ENCODE measurements at regions not wholly inside any gene's neighbourhood (a gene's known extent, or its start where the extent isn't known, plus 50 kb on each side); places are given as distances from the start of the nearest gene placed in this dataset.
"Not testable (repeated sequence)": the region's sequence is repeated elsewhere in the genome, so short reads cannot be mapped to it uniquely, and the experiment has no call there.

DNA sequence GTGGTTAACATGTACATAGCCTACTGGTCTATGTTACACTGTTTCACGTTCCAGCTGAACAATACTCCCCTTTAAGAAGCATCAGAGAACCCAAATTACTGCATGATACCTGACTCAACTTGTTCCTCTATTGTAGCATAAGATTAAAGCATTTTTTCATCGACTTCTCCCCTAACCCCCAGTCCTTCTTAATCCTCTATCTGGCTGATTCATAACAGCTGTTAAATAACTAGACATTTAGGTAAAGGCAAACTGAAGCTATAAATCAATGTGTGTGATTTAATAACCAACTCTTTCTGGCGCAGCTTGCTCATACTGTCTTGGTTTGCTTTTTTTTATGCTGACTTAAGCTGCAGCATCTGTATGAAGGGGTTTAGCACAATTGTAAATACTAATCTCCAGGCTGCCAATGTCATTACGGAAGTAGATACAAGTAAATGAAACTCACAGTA, 94.2 kb upstream of the MTAP start:
- DNase-seq = no peak

DNA sequence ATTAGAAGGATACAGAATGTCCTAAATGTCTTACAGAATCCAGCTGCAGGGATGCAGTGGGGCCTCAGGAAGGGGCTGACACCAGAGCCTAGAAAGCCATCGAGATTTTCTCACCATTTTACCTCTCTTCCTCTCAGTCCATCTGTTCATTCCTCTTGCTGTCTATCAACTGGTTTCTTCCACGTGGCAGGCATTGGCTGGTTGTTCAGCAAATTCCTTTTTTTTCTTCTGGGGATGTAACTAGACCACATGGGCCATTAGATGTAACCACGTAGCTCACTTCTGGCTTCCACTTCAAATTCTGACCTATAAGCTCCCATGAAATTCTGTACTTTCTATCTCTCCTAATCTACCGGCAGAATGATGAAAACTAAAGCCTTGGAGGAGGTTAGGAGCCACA, 93.6 kb upstream of the MTAP start:
- DNase-seq = no peak

DNA sequence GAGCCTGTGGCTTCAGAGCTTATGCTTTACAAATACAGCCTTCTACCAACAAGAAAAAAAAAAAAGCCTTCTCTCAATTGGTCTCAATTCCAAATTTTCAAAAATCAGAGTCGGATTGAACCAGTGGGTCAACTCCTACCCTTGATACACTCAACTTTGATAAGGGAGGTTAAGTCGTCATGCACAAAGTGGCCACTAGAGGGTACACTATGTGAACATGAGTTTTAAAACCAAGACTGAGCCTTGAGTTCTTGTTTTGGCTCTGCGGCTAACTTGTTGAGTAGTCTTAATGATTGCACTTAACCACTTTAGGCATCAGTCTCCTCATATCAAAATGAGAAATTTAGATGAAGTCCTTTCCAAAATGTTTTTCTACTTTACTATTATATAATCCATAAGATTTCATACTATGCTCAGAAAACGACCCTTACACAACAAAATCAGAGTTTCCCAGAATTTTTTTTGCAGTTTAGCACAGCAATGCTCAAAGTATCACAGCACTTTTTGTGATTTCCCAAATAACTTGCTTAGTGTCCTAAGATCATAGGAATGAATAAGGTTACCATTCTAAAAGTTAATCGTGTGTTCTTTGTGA, 92.9 kb upstream of the MTAP start:
- DNase-seq = peak; percentile 42

DNA sequence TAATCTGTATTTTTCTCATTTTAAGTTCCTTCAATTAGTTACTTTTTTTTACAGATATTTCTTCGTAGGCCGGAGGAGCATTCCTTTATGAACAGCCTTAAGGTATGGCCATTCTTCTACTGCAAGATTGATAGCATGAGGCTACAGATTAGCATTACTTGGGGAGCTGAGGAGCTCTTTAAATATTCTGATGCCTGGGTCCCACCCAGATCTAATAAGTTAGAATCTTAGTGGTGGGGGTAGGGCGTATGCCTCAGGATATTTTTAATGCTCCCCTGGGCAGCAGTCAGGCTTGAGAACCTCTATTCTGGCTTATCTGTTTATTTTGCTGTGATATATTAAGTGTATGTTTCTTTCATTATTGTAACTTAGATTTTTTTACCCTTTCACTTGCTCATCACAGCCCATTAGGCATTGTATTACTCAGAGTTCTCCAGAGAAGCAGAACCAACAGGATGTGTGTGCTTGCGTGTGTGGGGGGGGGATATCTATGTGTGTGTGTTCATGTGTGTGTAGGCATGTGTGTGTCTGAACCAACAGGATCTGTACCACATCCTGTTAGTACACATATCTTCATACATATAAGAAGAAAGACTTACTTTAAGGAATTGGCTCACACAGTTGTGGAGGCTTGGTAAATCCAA, 91.8 kb upstream of the MTAP start:
- no peak for DNase-seq

DNA sequence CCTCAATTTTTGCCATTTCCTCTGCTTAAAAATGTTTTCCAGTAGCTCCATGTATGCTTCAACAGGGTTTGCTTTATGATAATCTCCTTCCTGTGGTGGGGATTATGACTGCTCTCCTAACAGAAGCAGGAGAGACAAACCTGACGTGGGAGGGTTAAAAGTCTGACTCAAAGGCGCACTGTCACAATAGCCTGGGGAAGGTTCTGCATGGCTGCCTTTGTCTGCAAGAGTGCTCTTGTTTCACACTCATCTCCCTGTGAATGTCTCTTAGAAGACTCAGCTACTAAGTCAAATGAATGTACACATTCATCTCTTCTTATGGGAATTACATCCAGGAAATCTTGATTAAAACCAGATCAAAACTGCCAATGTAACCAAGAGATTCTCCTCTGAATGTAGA, 90.9 kb upstream of the MTAP start:
- no peak for DNase-seq

DNA sequence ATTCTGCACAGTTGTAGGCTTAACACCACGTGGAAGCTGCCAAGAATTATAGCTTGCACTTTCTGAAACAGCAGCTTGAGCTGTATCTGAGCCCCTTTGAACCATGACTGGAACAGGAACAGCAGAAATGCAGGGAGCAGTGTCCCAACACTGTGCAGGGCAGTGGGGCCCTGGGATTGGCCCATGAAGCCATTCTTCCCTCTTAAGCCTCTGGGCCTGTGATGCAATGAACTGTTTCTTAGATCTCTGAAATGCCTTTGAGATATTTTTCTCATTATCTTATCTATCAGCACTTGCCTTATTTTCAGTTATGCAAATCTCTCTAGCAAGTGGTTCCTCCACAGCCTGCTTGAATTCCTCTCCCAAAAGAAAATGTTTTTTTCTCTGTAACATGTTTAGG, 87.0 kb upstream of the MTAP start:
- DNase-seq = no peak

DNA sequence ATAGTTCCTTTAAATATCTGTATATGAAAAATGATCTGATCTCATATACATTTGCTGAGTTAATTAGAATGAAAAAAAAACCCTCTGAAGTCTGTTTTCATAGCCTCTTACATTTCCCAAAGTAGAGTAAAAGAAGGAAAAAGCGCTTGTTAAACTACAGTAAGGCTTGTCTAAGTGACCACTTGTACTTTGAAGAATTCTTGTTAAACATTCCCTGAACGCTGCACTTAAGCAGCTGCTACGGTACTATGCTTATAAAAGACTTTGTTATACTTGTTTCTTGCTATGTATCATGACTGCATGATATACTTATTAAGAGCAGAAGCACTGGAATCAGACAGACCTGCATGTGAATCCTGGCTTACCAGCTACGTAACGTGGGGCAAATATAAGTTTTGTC, 81.7 kb upstream of the MTAP start:
- no peak for DNase-seq

DNA sequence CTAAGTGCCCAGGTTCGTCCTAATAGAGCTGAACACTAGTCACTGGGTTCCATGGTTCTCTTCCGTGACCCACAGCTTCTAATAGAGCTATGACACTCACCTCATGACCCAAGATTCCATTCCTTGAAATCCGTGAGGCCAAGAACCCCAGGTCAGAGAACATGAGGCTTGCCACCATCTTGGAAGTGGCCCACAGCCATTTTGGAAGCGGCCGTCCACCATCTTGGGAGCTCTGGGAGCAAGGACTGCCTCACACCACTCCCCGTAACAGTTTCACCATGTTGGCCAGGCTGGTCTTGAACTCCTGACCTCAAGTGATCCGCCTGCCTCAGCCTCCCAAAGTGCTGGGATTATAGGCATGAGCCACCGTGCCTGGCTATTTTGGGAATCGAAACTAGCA, 75.0 kb upstream of the MTAP start:
- not testable (repeated sequence) for DNase-seq

DNA sequence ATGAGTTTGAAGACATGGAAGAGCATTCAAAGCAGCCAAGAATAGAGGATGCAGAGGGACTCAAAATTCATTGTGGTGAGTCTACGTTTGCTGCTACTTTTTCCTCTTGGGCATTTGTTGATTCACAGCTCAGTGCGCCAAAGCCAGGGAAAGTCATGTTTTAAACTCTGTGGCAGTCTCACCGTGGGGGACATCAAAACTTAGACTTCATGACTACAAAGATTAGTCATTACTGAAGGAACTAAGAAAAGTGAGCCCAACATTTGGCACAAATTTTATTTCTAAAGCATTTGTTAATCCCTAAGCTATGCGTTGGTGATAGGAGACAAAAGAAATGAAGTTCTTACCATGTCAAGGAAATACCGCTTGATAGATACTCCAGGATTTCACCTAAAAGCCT, 73.7 kb upstream of the MTAP start:
- DNase-seq = no peak

DNA sequence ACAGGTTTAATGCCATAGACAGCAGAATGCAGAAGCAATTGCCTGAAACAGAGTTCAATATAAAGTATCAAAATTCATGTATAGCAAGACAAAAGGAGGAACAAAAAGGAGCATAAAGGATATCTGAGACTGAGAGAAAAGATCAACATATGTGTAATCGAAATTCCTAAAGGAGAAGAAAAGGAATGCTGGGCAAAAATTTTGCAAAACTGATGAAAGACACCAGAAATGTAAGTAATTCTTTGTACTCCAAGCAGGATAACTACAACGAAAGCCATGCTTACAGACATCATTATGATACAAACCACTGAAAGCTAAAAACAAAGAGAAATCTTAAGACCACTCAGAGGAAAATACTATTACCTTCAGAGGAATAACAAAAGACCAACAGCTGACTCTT, 72.8 kb upstream of the MTAP start:
- no peak for DNase-seq

DNA sequence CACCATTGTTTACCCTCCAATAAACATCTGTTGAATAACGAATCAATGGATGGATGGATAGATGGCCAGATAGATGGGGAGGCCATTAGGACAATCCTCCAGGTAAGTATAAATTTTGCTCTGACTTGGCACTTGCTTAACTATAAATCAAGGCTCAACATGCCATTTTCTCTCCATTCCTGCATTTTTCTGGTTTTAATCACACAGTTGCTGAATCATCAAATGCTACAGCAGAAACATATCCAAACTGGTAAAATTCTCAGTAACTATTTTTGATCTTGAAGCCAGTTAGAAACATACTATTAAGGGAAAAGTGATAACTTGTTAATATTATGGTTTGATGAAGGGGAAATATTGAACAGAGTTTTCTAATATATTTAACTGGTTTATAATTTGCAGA, 71.5 kb upstream of the MTAP start:
- no peak for DNase-seq

DNA sequence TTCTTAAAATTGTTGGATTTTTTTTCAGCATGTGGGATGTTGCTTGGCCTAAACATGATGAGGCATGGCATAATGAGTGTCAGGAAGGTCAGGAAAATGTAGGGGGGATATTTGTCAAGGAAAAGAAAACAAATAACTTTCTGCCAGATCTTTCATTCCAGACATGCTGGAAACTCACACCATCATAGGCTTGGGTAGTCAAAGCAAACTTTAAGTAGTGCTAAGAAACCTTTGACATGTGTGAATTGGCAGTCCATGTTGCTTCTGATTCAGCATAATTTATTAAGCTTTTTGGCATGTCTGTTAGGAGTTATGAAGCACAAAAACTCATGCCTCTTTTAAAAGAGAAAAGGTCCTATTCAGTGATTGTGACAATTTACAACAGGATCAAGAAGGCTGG, 61.3 kb upstream of the MTAP start:
- no peak for DNase-seq

DNA sequence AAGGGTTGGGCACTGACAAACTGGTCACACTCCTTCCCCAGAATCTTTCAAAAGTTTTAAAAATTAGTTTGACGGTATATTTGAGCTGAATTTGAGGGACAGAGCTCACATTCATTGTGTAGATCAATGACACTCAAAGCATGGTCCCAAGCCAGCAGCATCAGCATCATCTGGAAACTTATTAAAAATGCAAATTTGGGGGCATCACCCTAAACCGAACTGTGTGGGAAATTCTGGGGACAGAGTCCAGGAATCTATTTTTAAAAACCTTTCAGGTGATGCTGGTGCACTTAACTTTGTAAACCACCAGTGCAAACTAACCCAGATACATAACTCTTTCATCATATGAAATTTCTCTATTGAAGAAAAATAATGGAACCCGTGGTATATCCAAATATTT, 58.1 kb upstream of the MTAP start:
- no peak for DNase-seq

DNA sequence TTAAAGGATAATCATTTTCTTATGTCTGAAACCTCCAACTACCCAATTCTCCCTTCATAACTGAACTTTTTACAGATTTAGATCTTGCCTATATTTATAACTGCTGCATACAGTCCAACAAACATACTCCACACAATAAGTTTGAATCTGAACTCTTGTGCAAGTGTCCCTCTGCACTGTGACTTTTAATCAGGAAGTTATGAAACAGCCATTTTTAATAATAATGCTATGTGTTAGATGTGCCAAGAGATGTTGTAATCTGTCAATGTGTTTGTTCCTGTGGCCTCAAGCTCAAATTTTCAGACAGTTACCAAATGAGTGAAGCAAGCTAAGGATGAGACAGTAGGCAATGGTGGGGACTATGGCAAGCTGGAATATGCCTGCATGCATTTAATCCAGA, 57.6 kb upstream of the MTAP start:
- no peak for DNase-seq

DNA sequence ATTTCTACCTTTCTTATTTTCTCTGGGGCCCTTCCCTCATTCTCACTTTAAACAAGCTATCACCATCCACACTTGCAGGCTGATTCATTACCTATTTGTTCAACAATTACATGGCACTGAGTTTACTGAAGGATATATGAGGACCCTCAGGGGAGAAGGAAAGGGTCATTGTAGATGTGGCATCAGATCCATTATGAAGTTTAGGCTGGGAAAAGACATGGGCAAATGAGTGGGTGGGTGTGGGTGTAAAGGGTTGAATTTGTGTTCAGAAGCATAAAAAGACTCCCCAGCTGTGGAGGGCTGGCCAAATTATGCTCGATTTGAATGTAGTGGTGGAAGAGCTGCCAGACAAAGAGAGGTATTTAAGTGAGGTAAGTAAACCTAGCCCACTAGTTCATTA, 55.9 kb upstream of the MTAP start:
- no peak for DNase-seq

DNA sequence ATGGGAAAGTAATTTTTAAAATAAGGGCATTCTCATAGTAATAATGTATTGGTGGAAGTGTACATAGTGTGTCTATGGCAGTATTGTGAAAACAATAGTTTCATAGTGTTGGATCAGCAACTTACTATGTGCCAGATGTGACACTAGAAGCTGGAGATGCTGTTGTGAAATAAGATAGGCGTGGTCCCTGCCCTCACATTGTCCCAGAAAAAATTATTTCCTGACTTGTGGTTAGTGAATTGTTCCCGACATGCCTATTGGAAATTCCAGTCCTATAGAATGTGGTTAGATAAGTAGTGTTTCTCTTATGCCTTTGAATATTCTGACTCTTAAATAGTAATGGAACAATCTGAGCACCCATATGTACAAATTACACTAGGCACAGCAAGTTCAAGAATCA, 55.3 kb upstream of the MTAP start:
- no peak for DNase-seq

DNA sequence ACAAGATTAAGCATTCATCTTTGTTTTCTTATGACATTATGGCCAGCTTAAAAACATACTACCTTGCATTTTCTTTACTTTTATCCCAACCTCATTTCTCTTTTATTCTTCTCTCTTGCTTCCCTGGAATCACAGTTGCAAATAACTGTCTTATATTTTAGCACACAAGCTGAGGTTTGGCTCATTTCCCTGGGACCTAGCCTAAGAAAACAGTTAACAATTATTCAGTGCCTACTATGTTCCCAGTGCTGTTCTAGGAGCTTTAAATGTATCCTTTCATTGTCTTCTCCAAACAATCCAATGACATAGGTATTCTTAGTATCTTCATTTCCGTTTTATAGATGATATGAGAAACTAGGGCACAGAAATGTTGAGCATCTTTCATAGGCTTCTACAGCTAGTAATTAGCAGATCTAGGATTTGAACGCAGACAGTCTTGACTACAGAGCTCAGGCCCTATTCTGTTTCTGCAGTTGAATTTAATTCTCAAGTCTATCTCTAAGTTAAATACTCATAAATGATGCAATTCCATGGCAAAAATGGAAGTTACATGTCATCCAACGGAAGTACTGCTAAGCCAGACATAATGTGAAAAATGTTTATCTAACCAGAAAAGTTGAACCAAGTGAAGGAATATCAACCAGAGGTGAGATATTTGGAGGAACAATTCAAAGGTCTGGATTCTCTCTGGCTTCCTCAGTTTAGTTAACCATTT, 52.3 kb upstream of the MTAP start:
- DNase-seq = no peak

DNA sequence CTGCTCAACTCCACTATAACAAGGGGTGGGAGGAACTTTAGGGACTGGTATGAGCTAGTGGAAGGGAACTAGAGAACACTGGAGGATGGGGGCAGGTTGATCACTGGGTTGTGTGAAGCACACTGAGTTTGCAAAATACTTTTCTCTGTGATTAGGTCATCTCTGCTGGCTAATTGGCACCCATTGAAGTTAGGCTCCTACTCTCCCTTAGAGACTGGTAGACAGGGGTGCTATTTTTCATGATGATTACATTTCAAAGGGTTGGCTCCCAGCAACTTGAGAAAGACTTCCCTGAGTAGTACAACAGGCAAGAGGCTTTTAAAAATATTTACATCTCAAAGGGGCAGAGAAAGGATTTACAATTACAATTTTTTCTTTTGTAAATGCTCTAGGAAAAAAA, 50.4 kb upstream of the MTAP start:
- no peak for DNase-seq

Data from central memory CD4-positive, alpha-beta T cell (primary cell).